GM10248 (cell line): ENCODE measurements at regions not wholly inside any gene's neighbourhood (a gene's known extent, or its start where the extent isn't known, plus 50 kb on each side); places are given as distances from the start of the nearest gene placed in this dataset.

Experiments
- CTCF ChIA-PET: fragments of 300-600 bp; sonication (Branson Sonifier 250); formaldehyde crosslinking; extraction: SDS; loops from one replicate; lab custom pipeline; 2021; ENCODE audit warnings: antibody characterized with exemption; lab: Yijun Ruan, JAX
- POLR2A ChIA-PET: fragments of 350-650 bp; sonication (Branson Sonifier 250); formaldehyde crosslinking; extraction: SDS; loops from one replicate; lab custom pipeline; 2020; ENCODE audit warnings: antibody characterized with exemption; lab: Yijun Ruan, JAX
- DNase-seq: peaks from one replicate; pipeline ENCODE4 v3.0.0; 2012; ENCODE audit errors: extremely low spot score
- TF ChIP-seq, protein P1 (sequence below): IDR thresholded peaks from 2 replicates; pipeline ENCODE4 v1.5.1; 2012; ENCODE audit warnings: mild to moderate bottlenecking, low read depth; ENCODE audit errors: extremely low read depth, missing control alignments, control extremely low read depth

DNA sequence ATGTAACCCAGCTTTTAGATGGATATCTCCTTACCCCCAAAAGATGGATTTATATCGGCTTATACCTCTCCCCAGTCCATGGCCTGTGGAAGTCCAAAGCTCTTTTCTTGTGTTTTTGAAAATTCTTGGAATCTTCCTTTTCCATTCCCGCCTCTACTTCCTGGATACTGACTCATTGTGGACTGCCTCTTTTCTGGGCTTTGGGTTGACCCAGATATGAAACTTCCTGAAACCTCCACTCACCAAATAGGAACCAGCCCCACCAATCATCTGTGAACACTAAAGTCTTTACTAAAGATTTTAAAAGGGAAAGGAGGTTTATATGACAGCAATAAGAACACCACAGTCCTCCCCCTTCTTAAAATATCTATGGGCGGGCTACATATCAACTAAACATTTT is 163.4 kb upstream of the SYN3 start:
- POLR2A ChIA-PET: no interaction called here
- TF ChIP-seq, protein P1, sequence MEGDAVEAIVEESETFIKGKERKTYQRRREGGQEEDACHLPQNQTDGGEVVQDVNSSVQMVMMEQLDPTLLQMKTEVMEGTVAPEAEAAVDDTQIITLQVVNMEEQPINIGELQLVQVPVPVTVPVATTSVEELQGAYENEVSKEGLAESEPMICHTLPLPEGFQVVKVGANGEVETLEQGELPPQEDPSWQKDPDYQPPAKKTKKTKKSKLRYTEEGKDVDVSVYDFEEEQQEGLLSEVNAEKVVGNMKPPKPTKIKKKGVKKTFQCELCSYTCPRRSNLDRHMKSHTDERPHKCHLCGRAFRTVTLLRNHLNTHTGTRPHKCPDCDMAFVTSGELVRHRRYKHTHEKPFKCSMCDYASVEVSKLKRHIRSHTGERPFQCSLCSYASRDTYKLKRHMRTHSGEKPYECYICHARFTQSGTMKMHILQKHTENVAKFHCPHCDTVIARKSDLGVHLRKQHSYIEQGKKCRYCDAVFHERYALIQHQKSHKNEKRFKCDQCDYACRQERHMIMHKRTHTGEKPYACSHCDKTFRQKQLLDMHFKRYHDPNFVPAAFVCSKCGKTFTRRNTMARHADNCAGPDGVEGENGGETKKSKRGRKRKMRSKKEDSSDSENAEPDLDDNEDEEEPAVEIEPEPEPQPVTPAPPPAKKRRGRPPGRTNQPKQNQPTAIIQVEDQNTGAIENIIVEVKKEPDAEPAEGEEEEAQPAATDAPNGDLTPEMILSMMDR: no peak
- DNase-seq: no peak
- CTCF ChIA-PET: interaction anchor here (1.1 kb wide), 2 partner anchors 12 to 94 kb away, joined by 3 to 4 read pairs; no protein-coding TSS in a partner anchor

DNA sequence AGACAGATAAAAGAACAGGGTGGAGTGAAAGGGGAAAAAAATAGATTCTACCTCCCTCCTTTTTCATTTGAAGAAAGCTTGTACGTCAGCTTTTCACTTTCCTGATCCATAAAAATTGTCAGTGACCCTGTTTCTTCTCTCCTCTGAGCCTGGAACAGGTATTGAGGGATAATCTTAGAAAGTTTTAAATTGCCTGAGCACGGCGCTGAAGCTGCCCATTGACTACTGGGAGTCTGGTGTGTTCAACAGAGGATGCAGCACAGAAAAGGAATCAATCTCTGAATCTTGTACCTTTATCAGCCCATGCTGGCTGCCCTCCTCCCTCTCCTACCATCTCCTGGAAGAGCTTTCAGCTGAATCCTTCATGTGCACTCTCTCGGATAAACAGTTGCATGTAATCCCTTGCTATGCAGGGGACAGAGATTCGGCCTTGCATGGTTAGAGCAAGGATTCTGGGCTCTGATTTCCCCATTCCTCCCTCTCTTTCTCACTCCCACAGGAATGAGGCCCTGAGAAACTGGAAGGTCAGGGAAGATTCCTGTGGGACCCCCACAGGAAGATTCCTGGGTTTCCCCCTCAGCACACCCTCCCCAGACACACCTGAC is 162.4 kb upstream of the SYN3 start:
- ChIA-PET CTCF (interaction anchor here (1.0 to 2.1 kb wide), 6 partner anchors 9 to 202 kb away, joined by 3 to 9 read pairs (median 4); no protein-coding TSS in a partner anchor), POLR2A (no interaction called here)
- DNase-seq: no peak
- TF ChIP-seq, protein P1: no peak

DNA sequence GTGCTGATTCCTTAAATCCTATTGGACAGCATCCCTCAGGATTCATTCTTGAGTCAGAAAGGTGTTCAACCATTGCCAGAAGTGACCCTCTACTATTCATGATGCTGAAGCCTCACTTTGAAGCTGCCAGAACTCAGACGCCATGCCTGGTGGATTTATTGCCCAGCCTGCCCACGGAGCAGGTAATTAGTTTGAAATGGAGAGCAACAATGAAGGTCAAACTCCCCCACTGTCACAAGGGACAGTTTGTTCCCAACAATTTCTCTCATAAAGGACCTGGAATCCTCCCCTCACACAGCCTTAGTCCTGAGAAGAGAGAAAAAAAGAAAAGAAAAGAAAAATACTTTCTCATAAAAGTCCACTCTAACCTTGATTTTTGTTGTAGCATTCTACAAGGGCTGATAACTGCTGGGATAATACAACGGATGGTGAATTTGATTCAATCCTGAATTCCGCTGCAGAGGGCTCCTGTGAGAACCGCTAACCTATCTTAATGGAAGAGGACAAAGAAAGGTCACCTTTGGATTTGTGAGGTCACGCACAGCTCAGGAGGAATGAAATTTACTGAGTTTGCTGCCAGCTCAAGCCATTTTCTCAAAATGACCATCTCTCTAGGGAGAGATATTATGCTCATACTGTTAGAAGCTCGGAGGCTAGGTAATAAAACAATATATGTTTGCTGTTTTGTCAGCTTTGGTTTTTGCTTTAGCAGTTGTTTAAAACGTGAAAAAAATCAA is 161.6 kb upstream of the SYN3 start:
- no peak for DNase-seq
- ChIA-PET CTCF (interaction anchor here (1.0 to 2.1 kb wide), 5 partner anchors 8 to 201 kb away, joined by 3 to 9 read pairs (median 3); no protein-coding TSS in a partner anchor), POLR2A (no interaction called here)
- TF ChIP-seq, protein P1: no peak

DNA sequence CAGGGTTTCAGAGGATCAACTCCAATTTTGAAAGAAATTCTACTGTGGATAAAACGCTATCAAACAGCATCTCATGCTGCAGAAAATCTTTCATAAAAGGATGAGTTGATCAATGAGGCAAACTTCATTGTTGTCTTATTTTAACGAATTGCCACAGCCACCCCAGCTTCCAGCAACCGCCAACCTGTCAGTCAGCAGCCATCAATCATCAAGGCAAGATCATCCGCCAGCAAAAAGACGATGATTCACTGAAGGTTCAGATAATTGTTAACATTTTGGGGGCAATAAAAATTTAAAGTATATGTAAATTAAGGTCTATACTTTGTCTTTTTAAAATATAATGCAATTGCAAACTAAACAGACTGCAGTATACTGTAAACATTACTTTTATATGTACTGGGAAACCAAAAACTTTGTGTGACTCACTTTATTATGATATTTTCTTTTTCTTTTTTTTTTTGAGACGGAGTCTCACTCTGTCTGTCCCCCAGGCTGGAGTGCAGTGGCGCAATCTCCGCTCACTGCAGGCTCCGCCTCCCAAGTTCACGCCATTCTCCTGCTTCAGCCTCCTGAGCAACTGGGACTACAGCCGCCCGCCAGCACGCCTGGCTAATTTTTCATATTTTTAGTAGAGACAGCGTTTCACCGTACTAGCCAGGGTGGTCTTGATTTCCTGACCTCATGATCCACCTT is 155.3 kb upstream of the SYN3 start:
- TF ChIP-seq, protein P1: no peak
- ChIA-PET CTCF (interaction anchor here (2.9 to 3.4 kb wide), 2 partner anchors 10 to 195 kb away, joined by 11 to 22 read pairs; no protein-coding TSS in a partner anchor), POLR2A (interaction anchor here (0.6 kb wide), 1 partner anchor 13 kb away, joined by 3 read pairs; no protein-coding TSS in a partner anchor)
- DNase-seq: no peak

DNA sequence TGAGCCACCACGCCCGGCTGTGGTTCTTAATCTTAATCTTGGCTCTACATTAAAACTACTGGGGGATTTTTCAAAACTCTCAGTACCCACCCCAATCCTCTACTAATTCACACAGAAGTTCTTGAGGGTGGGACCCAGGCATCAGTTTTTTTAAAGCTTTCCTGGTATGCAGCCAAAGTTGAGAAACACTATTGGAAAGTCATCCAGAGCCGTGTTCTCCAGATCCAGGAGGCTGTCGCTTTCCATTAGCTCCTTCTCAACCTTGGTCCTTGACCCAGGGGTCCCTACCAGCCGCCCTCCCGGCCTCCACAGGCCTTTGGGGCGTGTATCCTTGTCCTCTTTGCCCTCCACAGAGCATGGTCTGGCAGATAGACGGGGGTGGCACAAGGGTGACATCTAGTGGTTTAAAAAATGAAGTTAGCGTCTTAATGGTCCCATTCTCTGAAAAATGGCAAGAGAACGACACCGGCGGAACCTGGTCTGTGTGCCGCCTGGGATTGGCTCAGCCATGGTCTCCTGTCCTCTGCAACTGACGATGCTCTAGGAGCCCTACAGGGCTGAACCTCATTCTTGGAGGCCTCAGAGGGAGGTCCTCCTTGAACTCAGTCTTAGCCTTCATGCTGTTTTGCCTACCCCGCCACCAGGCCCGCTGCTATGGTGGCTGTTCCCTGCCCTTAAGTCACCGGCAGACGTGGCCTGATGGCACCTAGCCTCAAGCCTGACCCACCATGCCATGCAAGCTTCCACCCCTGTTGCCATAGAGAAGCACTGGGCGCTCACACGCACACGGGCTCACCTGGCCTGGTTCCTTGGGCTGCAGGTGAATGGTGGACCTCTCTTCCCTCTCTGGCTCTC is 152.0 kb upstream of the SYN3 start:
- POLR2A ChIA-PET: no interaction called here
- peak; percentile 83 for DNase-seq
- CTCF ChIA-PET: interaction anchor here (0.6 to 3.9 kb wide), 20 partner anchors 9 to 551 kb away, joined by 3 to 34 read pairs (median 4); partner anchors contain the start of gene SYN3
- TF ChIP-seq, protein P1: peak; percentile 54
